ENCODE measurements at regions not wholly inside any gene's neighbourhood (a gene's known extent, or its start where the extent isn't known, plus 50 kb on each side); places are given as distances from the start of the nearest gene placed in this dataset.

- no peaks in the 10 kb centered on the region for H3K4me1 ChIP-seq (ENCODE audit: insufficient read depth, low read length, severe bottlenecking)
- TF ChIP-seq CTCF (IDR thresholded peaks at IDR 0.05; ENCODE audit: low read length): no peak
- TF ChIP-seq EZH2 (IDR thresholded peaks at IDR 0.05; ENCODE audit: borderline replicate concordance, low read length): no peak
- no peaks in the 10 kb centered on the region for H3K9me3 ChIP-seq (ENCODE audit: low read length)
- H2AFZ ChIP-seq (ENCODE audit: low read length): no peak overlapping the region
- H3K4me3 ChIP-seq (ENCODE audit: low read depth, low read length, poor library complexity, severe bottlenecking): no peak overlapping the region
- H3K27me3 ChIP-seq (ENCODE audit: insufficient read depth, low read length): no peaks in the 10 kb centered on the region
- H3F3A ChIP-seq (ENCODE audit: insufficient read depth, low read length): no peaks in the 10 kb centered on the region
- H3K9me2 ChIP-seq (ENCODE audit: low read depth, low read length): no peaks in the 10 kb centered on the region
- no peaks in the 10 kb centered on the region for H3K36me3 ChIP-seq (ENCODE audit: insufficient read depth, low read length)
- H4K20me1 ChIP-seq (ENCODE audit: insufficient read depth, low read length): no peaks in the 10 kb centered on the region
- no peak overlapping the region for H3K4me2 ChIP-seq (ENCODE audit: low read length)
- H3K9ac ChIP-seq (ENCODE audit: low read length): no peak overlapping the region
- no peaks in the 10 kb centered on the region for H3K79me2 ChIP-seq (ENCODE audit: insufficient read depth, low read length)
- no peak overlapping the region for H3K27ac ChIP-seq (ENCODE audit: low read depth, low read length, poor library complexity, severe bottlenecking)
Measured at GRCh38 chr2:196376984-196377877, 205.9 kb upstream of the STK17B start.

GRCh38 chr2:196379600-196379999, 208.2 kb upstream of the STK17B start:
- Histone ChIP-seq H3K79me2 (ENCODE audit: insufficient read depth, low read length) (no peaks in the 10 kb centered on the region), H3K36me3 (ENCODE audit: insufficient read depth, low read length) (no peaks in the 10 kb centered on the region), H3K27me3 (ENCODE audit: insufficient read depth, low read length) (no peaks in the 10 kb centered on the region), H3K27ac (ENCODE audit: low read depth, low read length, poor library complexity, severe bottlenecking) (no peak overlapping the region), H3K4me1 (ENCODE audit: insufficient read depth, low read length, severe bottlenecking) (no peaks in the 10 kb centered on the region), H3K9me3 (ENCODE audit: low read length) (no peaks in the 10 kb centered on the region), H3K9me2 (ENCODE audit: low read depth, low read length) (no peaks in the 10 kb centered on the region), H3K9ac (ENCODE audit: low read length) (no peak overlapping the region), H3K4me3 (ENCODE audit: low read depth, low read length, poor library complexity, severe bottlenecking) (no peak overlapping the region), H3K4me2 (ENCODE audit: low read length) (no peak overlapping the region), H4K20me1 (ENCODE audit: insufficient read depth, low read length) (no peaks in the 10 kb centered on the region), H2AFZ (ENCODE audit: low read length) (no peak overlapping the region), H3F3A (ENCODE audit: insufficient read depth, low read length) (no peaks in the 10 kb centered on the region)
- TF ChIP-seq EZH2 (IDR thresholded peaks at IDR 0.05; ENCODE audit: borderline replicate concordance, low read length): no peak
- TF ChIP-seq CTCF (IDR thresholded peaks at IDR 0.05; ENCODE audit: low read length): no peak

GRCh38 chr2:196380098-196380497, 208.7 kb upstream of the STK17B start:
- Histone ChIP-seq H3K4me1 (ENCODE audit: insufficient read depth, low read length, severe bottlenecking) (no peaks in the 10 kb centered on the region), H3K9me3 (ENCODE audit: low read length) (no peaks in the 10 kb centered on the region), H3K36me3 (ENCODE audit: insufficient read depth, low read length) (no peaks in the 10 kb centered on the region), H4K20me1 (ENCODE audit: insufficient read depth, low read length) (no peaks in the 10 kb centered on the region), H2AFZ (ENCODE audit: low read length) (no peak overlapping the region), H3K9ac (ENCODE audit: low read length) (no peak overlapping the region), H3K4me3 (ENCODE audit: low read depth, low read length, poor library complexity, severe bottlenecking) (no peak overlapping the region), H3K27ac (ENCODE audit: low read depth, low read length, poor library complexity, severe bottlenecking) (no peak overlapping the region), H3K9me2 (ENCODE audit: low read depth, low read length) (no peaks in the 10 kb centered on the region), H3F3A (ENCODE audit: insufficient read depth, low read length) (no peaks in the 10 kb centered on the region), H3K79me2 (ENCODE audit: insufficient read depth, low read length) (no peaks in the 10 kb centered on the region), H3K27me3 (ENCODE audit: insufficient read depth, low read length) (no peaks in the 10 kb centered on the region), H3K4me2 (ENCODE audit: low read length) (no peak overlapping the region)
- no peak for TF ChIP-seq CTCF (IDR thresholded peaks at IDR 0.05; ENCODE audit: low read length)
- no peak for TF ChIP-seq EZH2 (IDR thresholded peaks at IDR 0.05; ENCODE audit: borderline replicate concordance, low read length)

All from OCI-LY1 (cell line).